HG02870 (cell line): ENCODE measurements at regions not wholly inside any gene's neighbourhood (a gene's known extent, or its start where the extent isn't known, plus 50 kb on each side); places are given as distances from the start of the nearest gene placed in this dataset.

Source experiments
- ATAC-seq: cut with Tn5 transposase; IDR thresholded peaks from one replicate; pipeline ENCODE4 v1.9.1; 2021; ENCODE audit warnings: mild to moderate bottlenecking, moderate library complexity; ENCODE audit not compliant: unreplicated experiment

GRCh38 chr13:106796280-106797047, 228.5 kb upstream of the ARGLU1 start:
- peak; percentile 50 for ATAC-seq

GRCh38 chr13:106795847-106796246, 227.9 kb upstream of the ARGLU1 start:
- no peak for ATAC-seq

DNA sequence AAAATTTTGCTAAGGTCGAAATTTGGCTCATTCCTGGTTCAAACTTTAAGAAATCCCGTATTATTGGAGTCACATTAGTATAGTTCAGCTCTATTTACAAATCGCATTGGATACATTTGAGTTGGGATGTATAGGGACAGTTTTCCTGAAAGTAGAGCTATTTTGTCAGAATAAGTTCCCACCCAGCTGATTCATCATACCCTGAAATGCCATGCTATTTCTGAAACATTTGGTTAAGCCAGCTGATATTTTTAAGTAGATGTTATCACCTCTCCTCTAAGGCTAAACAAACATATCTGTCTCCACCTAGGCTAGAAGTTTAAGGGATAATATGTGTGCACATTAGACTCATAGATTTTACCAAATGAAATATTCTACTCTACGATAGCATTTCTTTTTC, 226.2 kb upstream of the ARGLU1 start:
- no peak for ATAC-seq

- ATAC-seq = no peak
These were observed 222.0 kb upstream of the ARGLU1 start for GRCh38 chr13:106789911-106790310.

- no peak for ATAC-seq
These were observed 218.1 kb upstream of the ARGLU1 start for GRCh38 chr13:106786006-106786563.

GRCh38 chr13:106774621-106775020, 206.7 kb upstream of the ARGLU1 start:
- no peak for ATAC-seq

- no peak for ATAC-seq
These were observed 204.2 kb upstream of the ARGLU1 start for GRCh38 chr13:106772006-106772601.

DNA sequence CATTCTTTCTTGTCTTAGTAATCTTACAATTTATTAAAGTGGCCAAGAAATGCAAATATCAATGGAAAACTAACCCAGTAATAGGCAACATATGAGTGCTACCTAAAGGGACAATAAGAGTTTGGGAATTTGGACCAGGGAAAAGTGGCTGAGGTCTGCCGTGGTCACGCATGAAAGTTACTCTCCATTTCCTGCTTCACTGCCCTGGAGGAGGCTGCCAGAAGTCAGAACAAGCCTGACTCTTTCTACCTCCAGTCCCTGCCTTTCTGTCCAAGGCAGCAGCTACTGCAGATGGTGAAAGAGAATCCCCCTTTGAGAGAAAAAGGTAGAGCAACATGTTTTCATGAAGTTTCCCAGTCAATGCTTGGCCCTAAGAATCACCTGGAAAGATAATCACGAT, 201.1 kb upstream of the ARGLU1 start:
- no peak for ATAC-seq

GRCh38 chr13:106762708-106763107, 194.8 kb upstream of the ARGLU1 start:
- no peak for ATAC-seq

DNA sequence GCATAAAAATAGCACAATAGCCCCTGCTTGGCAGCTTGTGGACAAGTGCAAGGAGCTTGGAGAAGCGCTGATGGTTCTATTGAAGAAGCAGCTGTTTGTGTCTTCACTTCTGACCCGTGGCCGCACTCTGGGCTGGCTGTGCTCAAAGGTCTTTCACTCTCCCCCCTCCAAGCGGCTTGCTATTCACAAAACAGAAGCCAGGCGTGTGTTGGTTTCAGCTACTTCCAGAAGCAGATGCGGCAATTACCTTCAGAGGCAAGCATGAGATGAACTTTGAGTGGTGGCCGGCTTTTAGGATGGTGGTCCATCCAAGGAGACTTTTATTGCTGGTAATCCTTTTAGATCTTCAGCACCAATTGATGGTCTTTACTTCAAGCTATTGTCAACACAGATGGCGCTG, 188.5 kb upstream of the ARGLU1 start:
- no peak for ATAC-seq

DNA sequence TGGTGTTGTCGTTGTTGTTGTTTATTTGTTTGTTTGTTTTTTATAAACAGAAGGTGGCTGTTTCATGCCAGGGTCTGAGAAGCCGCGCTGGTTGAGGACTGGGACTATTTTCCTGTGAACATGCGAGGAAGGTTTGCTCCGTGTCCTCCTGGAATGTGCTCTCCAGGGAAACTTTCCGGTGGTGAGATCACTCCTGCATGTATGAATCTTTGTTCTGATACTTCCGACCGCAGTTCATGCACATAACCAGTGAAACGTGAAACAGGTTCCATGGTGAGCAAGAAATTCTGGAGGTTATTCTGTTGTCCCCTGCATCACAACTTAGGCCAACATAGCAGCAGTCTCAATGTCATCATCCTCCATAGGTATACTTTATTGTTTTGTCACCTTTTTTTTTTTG, 187.6 kb upstream of the ARGLU1 start:
- no peak for ATAC-seq

GRCh38 chr13:106753251-106753650, 185.3 kb upstream of the ARGLU1 start:
- no peak for ATAC-seq

GRCh38 chr13:106752584-106753170, 184.7 kb upstream of the ARGLU1 start:
- no peak for ATAC-seq

- no peak for ATAC-seq
These were observed 180.8 kb upstream of the ARGLU1 start for GRCh38 chr13:106748785-106749184.

- no peak for ATAC-seq
These were observed 176.6 kb upstream of the ARGLU1 start for GRCh38 chr13:106744516-106744915.

- no peak for ATAC-seq
These were observed 170.3 kb upstream of the ARGLU1 start for GRCh38 chr13:106738186-106738678.

DNA sequence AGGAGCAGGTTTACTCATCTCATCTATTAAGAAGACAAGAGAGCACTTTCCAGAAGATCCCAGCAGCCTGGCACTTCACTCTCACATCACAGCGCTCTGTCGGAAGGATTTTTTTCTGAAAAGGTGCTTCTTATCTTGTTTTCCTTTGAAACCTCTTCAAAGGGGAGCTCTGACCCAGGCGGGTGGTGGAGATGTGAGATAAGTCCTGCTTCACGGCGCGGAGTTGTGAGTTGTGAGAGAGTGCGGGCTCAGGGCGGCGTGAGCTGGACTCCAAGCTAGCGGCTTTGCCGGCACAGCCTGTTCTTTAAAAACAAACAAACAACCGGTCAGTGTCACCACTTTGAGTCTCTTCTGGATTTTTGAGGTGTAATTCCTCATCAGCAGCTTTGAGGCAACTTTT, 169.0 kb upstream of the ARGLU1 start:
- no peak for ATAC-seq

- no peak for ATAC-seq
These were observed 166.3 kb upstream of the ARGLU1 start for GRCh38 chr13:106734198-106734597.

- ATAC-seq = no peak
These were observed 155.1 kb upstream of the ARGLU1 start for GRCh38 chr13:106723036-106723435.

DNA sequence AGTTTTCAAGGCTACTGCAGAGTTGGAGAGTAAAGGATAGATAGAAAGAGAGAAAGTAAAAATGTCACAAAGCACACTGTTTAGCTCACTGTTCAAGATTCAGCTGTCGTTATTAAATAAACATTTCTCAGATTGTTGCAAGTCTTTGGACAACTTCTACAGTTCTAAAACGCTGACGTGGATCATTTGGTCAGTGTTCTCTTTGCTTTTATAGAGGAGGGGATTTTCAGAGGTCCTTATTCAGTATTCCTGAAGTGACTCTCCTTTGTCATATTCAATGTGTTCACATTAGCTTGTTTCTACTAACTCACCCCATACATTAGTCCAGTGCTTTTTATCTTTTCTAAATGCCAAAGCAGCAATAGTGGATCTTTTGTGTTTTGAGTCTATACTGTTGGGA, 154.7 kb upstream of the ARGLU1 start:
- ATAC-seq = no peak

GRCh38 chr13:106721599-106721998, 153.7 kb upstream of the ARGLU1 start:
- ATAC-seq = no peak
